Astrocyte (in vitro differentiated cells and primary cell): ENCODE measurements at regions not wholly inside any gene's neighbourhood (a gene's known extent, or its start where the extent isn't known, plus 50 kb on each side); places are given as distances from the start of the nearest gene placed in this dataset.
A peak's percentile ranks its signal among the peaks of the same experiment; 100 is the strongest.

ENCODE experiments used
- DNase-seq: peaks from one replicate; pipeline ENCODE4 v3.0.0-alpha.2; 2010; ENCODE audit warnings: low read depth
- FAIRE-seq: peaks from 2 replicates; lab custom pipeline; 2011; peaks lifted over from hg19 to GRCh38; lab: Jason Lieb, UNC
- H2AFZ ChIP-seq: 2 replicates; pipeline ENCODE4 v1.6.0; 2012; ENCODE audit warnings: low read depth, low read length, inconsistent platforms
- H3K27ac ChIP-seq: 2 replicates; pipeline ENCODE4 v1.5.1; 2011; ENCODE audit warnings: low read depth, low read length, inconsistent platforms
- H3K27me3 ChIP-seq: 2 replicates; pipeline ENCODE4 v1.6.0; 2011; ENCODE audit warnings: low read length, inconsistent platforms; ENCODE audit not compliant: insufficient read depth
- H3K36me3 ChIP-seq: 2 replicates; pipeline ENCODE4 v1.5.1; 2011; ENCODE audit warnings: low read length, inconsistent platforms; ENCODE audit not compliant: insufficient read depth
- H3K4me1 ChIP-seq: 2 replicates; pipeline ENCODE4 v1.5.1; 2011; ENCODE audit warnings: low read length, inconsistent platforms; ENCODE audit not compliant: insufficient read depth
- H3K4me2 ChIP-seq: 2 replicates; pipeline ENCODE4 v1.6.0; 2012; ENCODE audit warnings: low read length, inconsistent platforms
- H3K4me3 ChIP-seq: 2 replicates; pipeline ENCODE4 v1.5.1; 2011; ENCODE audit warnings: low read depth, mild to moderate bottlenecking, low read length, inconsistent platforms; ENCODE audit not compliant: insufficient read depth
- H3K79me2 ChIP-seq: 2 replicates; pipeline ENCODE4 v1.6.0; 2012; ENCODE audit warnings: mild to moderate bottlenecking, low read length, inconsistent platforms; ENCODE audit not compliant: insufficient read depth
- H3K9ac ChIP-seq: 2 replicates; pipeline ENCODE4 v1.6.0; 2012; ENCODE audit warnings: mild to moderate bottlenecking, low read length, inconsistent platforms
- H3K9me3 ChIP-seq: 2 replicates; pipeline ENCODE4 v1.5.1; 2012; ENCODE audit warnings: low read depth, mild to moderate bottlenecking, low read length, inconsistent platforms; ENCODE audit not compliant: insufficient read depth
- H4K20me1 ChIP-seq: 2 replicates; pipeline ENCODE4 v1.6.0; 2012; ENCODE audit warnings: low read length, inconsistent platforms; ENCODE audit not compliant: insufficient read depth
- H3K27ac Mint-ChIP-seq: one replicate; pipeline ENCODE4 v1.8.0; 2021; ENCODE audit warnings: mild to moderate bottlenecking, mixed read lengths; ENCODE audit not compliant: unreplicated experiment
- H3K27me3 Mint-ChIP-seq: one replicate; pipeline ENCODE4 v1.8.0; 2021; ENCODE audit warnings: low read depth, mixed read lengths; ENCODE audit not compliant: unreplicated experiment
- H3K36me3 Mint-ChIP-seq: one replicate; pipeline ENCODE4 v1.8.0; 2021; ENCODE audit warnings: low read depth, mixed read lengths; ENCODE audit not compliant: unreplicated experiment
- H3K4me1 Mint-ChIP-seq: one replicate; pipeline ENCODE4 v1.8.0; 2021; ENCODE audit warnings: low read depth, mixed read lengths; ENCODE audit not compliant: unreplicated experiment
- H3K4me3 Mint-ChIP-seq: one replicate; pipeline ENCODE4 v1.8.0; 2021; ENCODE audit warnings: mild to moderate bottlenecking, moderate library complexity, mixed read lengths; ENCODE audit not compliant: unreplicated experiment
- H3K9me3 Mint-ChIP-seq: one replicate; pipeline ENCODE4 v1.8.0; 2021; ENCODE audit warnings: mild to moderate bottlenecking, mixed read lengths; ENCODE audit not compliant: unreplicated experiment
- CTCF ChIP-seq: IDR thresholded peaks from 2 replicates; pipeline ENCODE4 v1.5.1; 2011; ENCODE audit warnings: low read depth, mild to moderate bottlenecking, inconsistent platforms, low read length, moderate library complexity; ENCODE audit not compliant: insufficient read depth
- EZH2 ChIP-seq: IDR thresholded peaks from 2 replicates; pipeline ENCODE4 v1.6.1; 2012; ENCODE audit warnings: mild to moderate bottlenecking, low read length, inconsistent platforms; ENCODE audit not compliant: insufficient read depth

GRCh38 chr6:166692723-166693302 is 65.8 kb upstream of the RPS6KA2 start:
- TF ChIP-seq CTCF = no peak
- TF ChIP-seq EZH2 = no peak
- no peak for DNase-seq
- peaks cover 2% of the 10 kb centered on the region for H3K27me3 Mint-ChIP-seq
- no peak for FAIRE-seq
- Histone ChIP-seq H3K4me2 (no peak overlapping the region), H3K9me3 (no peaks in the 10 kb centered on the region), H3K4me1 (peaks cover 12% of the 10 kb centered on the region), H2AFZ (no peak overlapping the region), H3K79me2 (no peaks in the 10 kb centered on the region), H4K20me1 (no peaks in the 10 kb centered on the region), H3K27me3 (no peaks in the 10 kb centered on the region), H3K27ac (no peak overlapping the region), H3K36me3 (no peaks in the 10 kb centered on the region), H3K9ac (no peak overlapping the region), H3K4me3 (no peak overlapping the region)
- H3K9me3 Mint-ChIP-seq = no peaks in the 10 kb centered on the region
- no peak overlapping the region for H3K4me3 Mint-ChIP-seq
- H3K4me1 Mint-ChIP-seq = peaks cover 20% of the 10 kb centered on the region
- H3K36me3 Mint-ChIP-seq = peaks cover under 1% of the 10 kb centered on the region
- no peak overlapping the region for H3K27ac Mint-ChIP-seq

- H3K4me3 ChIP-seq = no peak overlapping the region
- no peak overlapping the region for H3K9ac ChIP-seq
- H3K4me1 ChIP-seq = peaks cover 12% of the 10 kb centered on the region
- peak overlapping the region; percentile 13 for H3K27ac ChIP-seq
- H4K20me1 ChIP-seq = no peaks in the 10 kb centered on the region
- H3K27me3 Mint-ChIP-seq = peaks cover 8% of the 10 kb centered on the region
- TF ChIP-seq CTCF (no peak), EZH2 (no peak)
- no peak for DNase-seq
- H3K27me3 ChIP-seq = no peaks in the 10 kb centered on the region
- H3K4me2 ChIP-seq = peak overlapping the region; percentile 66
- no peak overlapping the region for H3K4me3 Mint-ChIP-seq
- H3K9me3 Mint-ChIP-seq = no peaks in the 10 kb centered on the region
- peaks cover 2% of the 10 kb centered on the region for H3K36me3 Mint-ChIP-seq
- peaks cover 24% of the 10 kb centered on the region for H3K4me1 Mint-ChIP-seq
- no peak for FAIRE-seq
- H3K9me3 ChIP-seq = no peaks in the 10 kb centered on the region
- no peak overlapping the region for H2AFZ ChIP-seq
- H3K27ac Mint-ChIP-seq = no peak overlapping the region
- H3K36me3 ChIP-seq = no peaks in the 10 kb centered on the region
- no peaks in the 10 kb centered on the region for H3K79me2 ChIP-seq
Observed at GRCh38 chr6:166691746-166692145, 64.7 kb upstream of the RPS6KA2 start.

- Mint-ChIP-seq H3K36me3 (peaks cover 2% of the 10 kb centered on the region), H3K4me3 (no peak overlapping the region), H3K9me3 (no peaks in the 10 kb centered on the region), H3K4me1 (peaks cover 24% of the 10 kb centered on the region), H3K27me3 (peaks cover 14% of the 10 kb centered on the region), H3K27ac (peak overlapping the region; percentile 64)
- no peak overlapping the region for H3K4me3 ChIP-seq
- H3K4me2 ChIP-seq = peak overlapping the region; percentile 66
- H2AFZ ChIP-seq = peak overlapping the region; percentile 14
- no peak overlapping the region for H3K9ac ChIP-seq
- FAIRE-seq (no peak), DNase-seq (peak; percentile 75)
- TF ChIP-seq EZH2 = no peak
- no peak for TF ChIP-seq CTCF
- H3K79me2 ChIP-seq = no peaks in the 10 kb centered on the region
- H3K4me1 ChIP-seq = peaks cover 12% of the 10 kb centered on the region
- no peaks in the 10 kb centered on the region for H3K9me3 ChIP-seq
- no peaks in the 10 kb centered on the region for H3K36me3 ChIP-seq
- H3K27me3 ChIP-seq = no peaks in the 10 kb centered on the region
- H3K27ac ChIP-seq = peak overlapping the region; percentile 13
- no peaks in the 10 kb centered on the region for H4K20me1 ChIP-seq
Observed at GRCh38 chr6:166691199-166691598, 64.1 kb upstream of the RPS6KA2 start.
